Astrocyte of the spinal cord (primary cell): ENCODE measurements at regions not wholly inside any gene's neighbourhood (a gene's known extent, or its start where the extent isn't known, plus 50 kb on each side); places are given as distances from the start of the nearest gene placed in this dataset.
"Not testable (repeated sequence)": the region's sequence is repeated elsewhere in the genome, so short reads cannot be mapped to it uniquely, and the experiment has no call there.

Experiments used
- DNase-seq: peaks from one replicate; pipeline ENCODE4 v3.0.0; 2011; ENCODE audit warnings: low read depth, low spot score
- H3K4me3 ChIP-seq: 2 replicates; pipeline ENCODE4 v1.5.1; 2011; ENCODE audit warnings: low read depth, mild to moderate bottlenecking, low read length, moderate library complexity
- in situ Hi-C: cut with HindIII; loops from 2 replicates; pipeline ENCODE4 v1.10.0; 2017; ENCODE audit warnings: low sequenced_read_pairs
- TF ChIP-seq, protein P1 (sequence below): IDR thresholded peaks from 2 replicates; pipeline ENCODE4 v1.5.1; 2012; ENCODE audit warnings: low read depth, mild to moderate bottlenecking, low read length, inconsistent platforms

DNA sequence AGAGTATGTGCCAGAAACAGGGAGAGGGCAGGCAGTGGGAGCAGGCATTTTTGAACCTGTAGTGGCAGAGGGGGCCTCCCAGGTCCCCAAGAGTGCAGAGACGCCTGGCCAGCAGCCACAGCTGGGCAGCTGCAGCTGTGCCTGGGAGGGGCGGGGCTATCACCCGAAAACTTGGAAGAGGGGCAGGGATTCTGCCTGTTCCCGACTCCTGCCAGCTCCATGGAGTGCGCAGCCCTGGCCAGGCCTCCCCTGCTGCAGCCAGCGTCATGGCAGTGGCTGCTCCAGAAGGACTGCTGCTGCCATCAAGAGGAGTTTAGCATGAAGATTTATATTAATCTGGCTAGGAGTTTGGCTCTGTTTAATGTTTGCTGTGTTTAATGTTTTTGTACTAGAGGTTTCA lies 532.1 kb upstream of the PITX2 start:
- H3K4me3 ChIP-seq, result no peak overlapping the region
- in situ Hi-C loops, result no loop called here
- TF ChIP-seq, protein P1, sequence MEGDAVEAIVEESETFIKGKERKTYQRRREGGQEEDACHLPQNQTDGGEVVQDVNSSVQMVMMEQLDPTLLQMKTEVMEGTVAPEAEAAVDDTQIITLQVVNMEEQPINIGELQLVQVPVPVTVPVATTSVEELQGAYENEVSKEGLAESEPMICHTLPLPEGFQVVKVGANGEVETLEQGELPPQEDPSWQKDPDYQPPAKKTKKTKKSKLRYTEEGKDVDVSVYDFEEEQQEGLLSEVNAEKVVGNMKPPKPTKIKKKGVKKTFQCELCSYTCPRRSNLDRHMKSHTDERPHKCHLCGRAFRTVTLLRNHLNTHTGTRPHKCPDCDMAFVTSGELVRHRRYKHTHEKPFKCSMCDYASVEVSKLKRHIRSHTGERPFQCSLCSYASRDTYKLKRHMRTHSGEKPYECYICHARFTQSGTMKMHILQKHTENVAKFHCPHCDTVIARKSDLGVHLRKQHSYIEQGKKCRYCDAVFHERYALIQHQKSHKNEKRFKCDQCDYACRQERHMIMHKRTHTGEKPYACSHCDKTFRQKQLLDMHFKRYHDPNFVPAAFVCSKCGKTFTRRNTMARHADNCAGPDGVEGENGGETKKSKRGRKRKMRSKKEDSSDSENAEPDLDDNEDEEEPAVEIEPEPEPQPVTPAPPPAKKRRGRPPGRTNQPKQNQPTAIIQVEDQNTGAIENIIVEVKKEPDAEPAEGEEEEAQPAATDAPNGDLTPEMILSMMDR, result no peak
- DNase-seq, result no peak

DNA sequence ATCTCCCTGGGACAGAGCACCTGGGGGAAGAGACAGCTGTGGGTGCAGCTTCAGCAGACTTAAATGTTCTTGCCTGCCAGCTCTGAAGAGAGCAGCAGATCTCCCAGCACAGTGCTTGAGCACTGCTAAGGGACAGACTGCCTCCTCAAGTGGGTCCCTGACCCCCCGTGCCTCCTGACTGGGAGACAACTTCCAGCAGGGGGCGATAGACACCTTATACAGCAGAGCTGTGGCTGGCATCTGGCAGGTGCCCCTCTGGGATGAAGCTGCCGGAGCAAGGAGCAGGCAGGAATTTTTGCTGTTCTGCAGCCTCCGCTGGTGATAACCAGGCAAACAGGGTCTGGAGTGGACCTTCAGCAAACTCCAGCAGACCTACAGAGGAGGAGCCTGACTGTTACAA lies 541.7 kb upstream of the PITX2 start:
- in situ Hi-C loops, H3K4me3 ChIP-seq, DNase-seq: not testable (repeated sequence)
- TF ChIP-seq, protein P1, result peak; percentile 3

DNA sequence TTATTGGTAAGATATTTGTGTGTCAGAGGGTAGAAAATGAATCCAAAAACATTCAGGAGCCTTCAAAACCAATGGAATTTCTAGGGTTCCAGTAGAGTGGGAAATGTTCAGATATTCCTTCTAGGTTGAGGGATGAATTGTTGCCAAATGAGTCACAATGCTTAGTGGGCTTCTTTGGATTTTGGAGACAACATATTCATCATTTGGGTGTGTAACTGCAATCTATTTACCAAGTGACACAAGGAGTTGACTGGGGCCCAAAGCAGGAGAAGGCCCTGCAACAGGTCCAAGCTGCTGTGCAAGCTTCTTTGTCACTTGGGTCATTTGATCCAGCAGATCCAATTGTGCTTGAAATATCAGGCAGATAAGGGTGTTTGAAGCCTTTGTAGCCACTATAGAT lies 551.5 kb upstream of the PITX2 start:
- TF ChIP-seq, protein P1, result no peak
- no peak for DNase-seq
- in situ Hi-C loops, result no loop called here
- H3K4me3 ChIP-seq, result no peak overlapping the region

DNA sequence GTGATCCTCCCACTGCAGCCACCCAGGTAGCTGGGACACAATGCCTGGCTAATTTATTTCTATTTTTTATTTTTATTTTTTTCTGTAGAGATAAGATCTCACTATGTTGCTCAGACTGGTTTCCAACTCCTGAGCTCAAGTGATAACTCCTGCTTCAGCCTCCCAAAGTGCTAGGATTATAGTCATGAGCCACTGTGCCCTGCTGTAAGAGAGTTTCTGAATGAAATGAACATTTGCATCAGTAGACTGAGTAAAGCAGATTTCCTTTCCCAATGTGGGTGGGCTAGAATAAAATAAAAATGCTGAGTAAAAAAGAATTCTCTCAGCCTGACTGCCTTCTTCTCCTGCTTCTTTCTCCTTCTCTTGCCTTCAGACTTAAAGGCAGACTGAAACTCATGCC lies 555.4 kb upstream of the PITX2 start:
- in situ Hi-C loops, result no loop called here
- TF ChIP-seq, protein P1, result no peak
- no peak overlapping the region for H3K4me3 ChIP-seq
- DNase-seq, result no peak

DNA sequence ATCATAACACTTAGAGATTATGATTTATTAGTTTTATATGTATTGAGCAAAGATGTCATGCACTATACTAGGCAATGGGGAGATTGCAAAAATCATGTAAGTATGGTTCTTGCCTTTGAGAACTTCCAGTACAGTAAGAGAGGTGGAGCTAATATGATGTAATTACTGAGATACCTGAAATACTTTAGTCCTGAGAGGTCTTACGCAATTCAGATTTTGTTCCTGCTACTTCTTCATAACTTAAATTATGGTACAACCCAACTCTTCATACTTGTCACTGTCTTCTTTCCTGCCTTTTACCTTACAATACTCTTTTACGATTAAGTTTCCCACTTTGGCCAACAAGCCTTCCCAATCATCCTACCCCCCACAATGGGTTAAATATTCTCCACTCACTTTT lies 564.2 kb upstream of the PITX2 start:
- in situ Hi-C loops, result no loop called here
- TF ChIP-seq, protein P1, result no peak
- no peak overlapping the region for H3K4me3 ChIP-seq
- no peak for DNase-seq

DNA sequence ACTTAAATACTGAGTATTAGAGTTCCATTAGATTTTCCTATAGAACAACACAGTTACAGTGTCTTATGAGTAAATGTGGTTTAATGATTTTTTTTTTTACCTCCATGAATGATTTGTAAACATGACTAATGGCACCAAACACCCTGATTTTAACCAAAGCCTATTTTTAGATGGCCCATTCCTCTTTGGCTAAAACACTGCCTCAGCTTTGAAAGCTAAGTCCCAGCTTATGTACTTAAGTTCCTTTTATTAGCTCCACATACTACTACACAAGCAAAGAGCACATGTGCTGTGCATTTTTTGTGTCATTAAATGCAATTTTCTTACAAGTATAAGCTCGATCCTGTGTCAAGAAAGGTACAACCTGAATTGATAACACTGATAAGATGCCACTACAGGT lies 575.6 kb upstream of the PITX2 start:
- H3K4me3 ChIP-seq, result no peak overlapping the region
- in situ Hi-C loops, result no loop called here
- TF ChIP-seq, protein P1, result no peak
- no peak for DNase-seq

DNA sequence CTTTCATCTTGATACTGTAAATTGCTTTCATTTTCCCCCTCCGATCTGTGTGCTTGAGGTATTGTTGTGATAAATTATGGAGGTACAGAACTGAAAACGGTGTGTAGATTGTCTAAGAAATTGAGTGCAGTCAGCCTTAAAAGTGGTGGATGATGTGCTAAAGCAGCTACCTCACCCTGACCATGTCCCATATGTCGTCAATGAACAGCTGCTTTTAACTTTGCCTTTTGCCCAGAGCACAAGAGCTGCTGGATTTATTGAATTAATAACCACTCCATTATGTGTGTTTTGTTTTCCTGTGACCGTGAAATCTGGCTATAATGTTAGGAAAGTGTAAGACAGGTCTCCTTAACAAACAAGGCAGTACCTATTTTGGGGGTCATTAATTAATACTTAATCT lies 581.9 kb upstream of the PITX2 start:
- TF ChIP-seq, protein P1, result no peak

More for the DNA sequence above, 581.9 kb upstream of the PITX2 start:
- no peak overlapping the region for H3K4me3 ChIP-seq
- DNase-seq, result no peak
- in situ Hi-C loops, result no loop called here
